GM21515 (cell line): ENCODE measurements at regions not wholly inside any gene's neighbourhood (a gene's known extent, or its start where the extent isn't known, plus 50 kb on each side); places are given as distances from the start of the nearest gene placed in this dataset.
A peak's percentile ranks its signal among the peaks of the same experiment; 100 is the strongest.
"Not testable (repeated sequence)": the region's sequence is repeated elsewhere in the genome, so short reads cannot be mapped to it uniquely, and the experiment has no call there.

Experiments
- ATAC-seq: cut with Tn5 transposase; IDR thresholded peaks from one replicate; pipeline ENCODE4 v1.9.1; 2021; ENCODE audit not compliant: unreplicated experiment

DNA sequence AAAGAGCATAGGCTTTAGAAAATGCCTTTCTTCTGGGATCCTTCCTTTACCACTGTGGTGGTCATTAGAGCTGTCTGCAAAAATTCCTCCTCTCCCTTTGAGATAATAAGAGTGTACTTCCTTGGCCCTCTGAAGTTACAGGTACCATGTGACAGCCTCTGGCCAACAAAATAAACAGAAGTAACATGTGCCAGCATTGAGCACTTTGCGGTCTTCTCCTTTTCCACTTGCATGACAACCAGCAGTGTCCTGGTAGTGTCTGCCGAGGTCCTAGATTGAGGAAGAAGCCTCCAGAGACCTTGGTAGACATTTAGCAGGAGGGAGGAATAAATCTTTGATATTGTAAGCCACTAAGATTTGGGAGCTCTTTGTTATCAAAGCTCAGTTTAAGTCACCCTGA lies 87.5 kb upstream of the ARID1B start:
- no peak for ATAC-seq

DNA sequence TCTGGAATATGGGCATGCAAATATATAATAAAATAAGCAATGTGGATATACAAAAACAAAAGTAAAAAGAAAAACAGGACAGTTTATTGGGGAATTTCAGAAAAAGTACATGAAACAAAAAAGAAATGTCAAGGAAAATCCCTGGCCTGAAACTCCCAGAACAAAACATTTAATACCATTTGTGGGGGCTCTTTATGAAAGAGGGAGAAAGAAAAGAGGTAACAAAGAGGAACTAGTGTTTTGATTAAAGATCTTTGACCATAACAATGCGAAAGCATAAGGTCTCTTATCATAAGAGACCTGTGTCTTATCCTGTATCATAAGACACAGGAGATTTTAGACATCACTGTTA lies 88.6 kb upstream of the ARID1B start:
- ATAC-seq, result no peak

- ATAC-seq, result no peak
Observed at GRCh38 chr6:156687789-156688619, 89.2 kb upstream of the ARID1B start.

DNA sequence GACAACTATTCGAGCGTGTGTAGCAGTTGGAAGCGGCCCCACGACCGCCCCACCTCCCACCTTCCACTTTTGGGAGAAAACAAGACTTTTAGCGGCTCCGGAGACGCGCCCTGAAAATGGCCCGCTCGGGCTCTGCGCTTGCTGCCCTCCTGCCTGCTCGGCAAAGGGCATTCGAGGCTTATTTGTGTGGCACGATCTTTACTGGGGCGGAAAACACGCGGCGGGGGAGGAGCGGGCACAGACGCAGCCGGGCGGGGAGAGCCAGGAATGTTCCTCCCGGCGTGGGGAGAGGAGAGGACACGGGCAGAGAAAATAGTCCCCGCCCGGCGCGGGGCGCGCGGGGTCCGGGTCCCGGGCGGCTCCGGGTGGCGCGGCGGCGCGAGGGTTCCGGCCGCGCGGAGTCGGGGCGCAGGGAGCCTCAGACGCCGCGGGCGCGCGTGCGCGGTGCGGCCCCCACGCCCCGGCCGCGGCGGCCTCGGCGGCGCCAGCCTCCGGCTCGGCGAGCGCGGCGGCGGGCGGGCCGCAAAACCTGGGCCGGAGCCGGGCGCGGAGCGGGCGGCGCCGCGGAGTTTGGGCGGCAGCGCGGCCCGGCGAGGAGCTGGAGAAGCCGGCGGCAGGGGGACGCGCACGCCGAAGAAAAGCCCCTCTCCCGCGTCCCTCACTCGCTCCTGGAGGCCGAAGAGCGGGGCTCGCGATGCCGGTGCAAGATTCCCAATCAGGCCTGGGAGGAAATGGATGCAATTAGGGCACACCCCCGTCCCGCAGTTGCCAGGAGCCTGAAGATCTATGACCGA lies 90.0 kb upstream of the ARID1B start:
- ATAC-seq, result peak; percentile 66

DNA sequence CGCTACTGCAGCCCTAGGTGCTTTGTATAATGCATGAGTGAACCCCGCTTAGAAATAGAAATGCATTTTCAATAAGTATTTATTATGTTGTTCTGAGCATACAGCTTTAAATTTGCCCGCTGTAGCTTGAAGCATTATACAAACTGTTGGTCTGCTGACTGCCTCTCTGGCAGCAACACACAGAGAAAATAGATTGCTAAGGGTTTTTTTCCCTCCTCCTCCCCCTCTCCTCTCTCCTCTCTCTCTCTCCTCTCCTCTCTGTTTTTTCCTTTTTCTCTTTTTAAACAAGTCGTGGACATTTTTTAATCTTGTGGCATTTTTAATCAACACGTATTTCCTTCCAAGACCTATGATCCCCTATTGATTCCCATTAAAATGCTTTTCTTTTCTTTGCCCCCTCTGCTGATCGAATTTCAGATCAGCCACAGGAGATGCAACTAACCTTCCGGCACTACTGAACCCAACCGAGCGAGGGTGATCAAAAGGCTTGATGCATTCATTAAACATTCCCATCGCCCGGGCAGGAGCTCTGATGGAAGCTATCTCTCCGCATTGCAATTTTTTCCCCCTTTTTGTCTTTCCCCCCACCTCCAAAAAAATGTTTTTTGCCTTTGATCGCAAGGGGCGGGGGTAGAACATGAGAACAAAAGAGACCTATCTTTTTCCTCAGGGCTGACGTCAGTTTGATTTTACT lies 90.7 kb upstream of the ARID1B start:
- ATAC-seq, result no peak

DNA sequence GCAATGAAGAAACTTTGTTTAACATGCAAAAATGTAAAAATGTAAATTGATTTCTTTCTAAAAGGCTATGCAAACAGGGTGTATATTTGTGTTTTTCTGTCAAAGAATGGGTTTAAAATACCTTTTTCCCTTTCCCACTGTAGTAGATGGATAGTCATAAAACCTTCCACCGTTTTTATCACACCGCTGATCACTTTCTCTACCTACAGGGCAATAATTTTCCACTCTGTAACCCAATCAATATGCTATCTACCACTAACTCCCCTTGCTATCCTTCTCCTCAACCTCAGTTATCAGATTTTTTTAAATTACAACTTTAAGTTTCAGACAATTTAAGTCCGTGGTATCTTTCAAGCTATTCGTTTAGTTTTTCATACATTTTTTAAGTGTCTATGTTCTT lies 91.4 kb upstream of the ARID1B start:
- ATAC-seq, result no peak

DNA sequence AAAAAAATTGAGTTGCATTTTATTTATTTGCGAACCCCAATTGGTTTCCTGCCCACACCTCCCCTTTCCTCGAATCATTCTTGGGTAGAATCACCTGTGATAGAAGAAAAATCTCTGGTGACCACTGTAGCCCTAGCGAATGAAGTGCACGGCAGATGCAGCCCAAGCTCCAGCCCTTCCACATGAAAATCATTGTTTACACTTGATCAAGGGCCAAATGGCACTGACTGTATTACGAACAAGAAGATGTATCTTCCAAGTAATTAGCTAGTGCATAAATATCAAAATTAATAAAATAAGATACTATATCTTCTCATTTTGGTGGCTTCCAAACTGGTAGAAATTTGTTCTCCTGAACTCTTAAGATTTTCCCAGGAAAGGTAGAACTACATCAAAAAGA lies 93.4 kb upstream of the ARID1B start:
- ATAC-seq, result no peak

- ATAC-seq, result no peak
Observed at GRCh38 chr6:156676721-156677120, 100.5 kb upstream of the ARID1B start.

DNA sequence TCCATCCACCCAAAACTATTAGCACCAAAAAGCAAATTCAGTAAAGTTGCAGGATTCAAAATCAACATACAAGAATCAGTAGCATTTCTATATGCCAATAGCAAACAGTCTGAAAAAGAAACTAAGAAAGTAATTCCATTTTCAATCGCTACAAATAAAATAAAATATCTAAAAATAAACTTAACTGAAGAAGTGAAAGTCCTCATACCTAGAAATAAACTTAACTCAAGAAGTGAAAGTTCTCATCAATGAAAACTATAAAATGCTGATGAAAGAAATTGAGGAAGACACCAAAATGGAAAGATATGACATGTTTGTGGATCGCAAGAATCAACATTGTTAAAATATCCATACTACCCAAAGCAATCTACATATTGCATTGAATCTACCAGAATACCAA lies 103.0 kb upstream of the ARID1B start:
- ATAC-seq, result no peak

DNA sequence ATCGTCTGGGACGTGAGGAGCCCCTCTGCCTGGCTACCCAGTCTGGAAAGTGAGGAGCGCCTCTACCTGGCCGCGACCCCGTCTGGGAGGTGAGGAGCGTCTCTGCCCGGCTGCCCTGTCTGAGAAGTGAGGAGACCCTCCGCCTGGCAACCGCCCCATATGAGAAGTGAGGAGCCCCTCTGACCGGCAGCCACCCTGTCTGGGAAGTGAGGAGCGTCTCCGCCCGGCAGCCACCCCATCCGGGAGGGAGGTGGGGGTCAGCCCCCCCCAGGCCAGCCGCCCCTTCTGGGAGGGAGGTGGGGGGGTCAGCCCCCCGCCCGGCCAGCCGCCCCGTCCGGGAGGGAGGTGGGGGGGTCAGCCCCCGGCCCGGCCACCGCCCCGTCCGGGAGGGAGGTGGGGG lies 107.1 kb upstream of the ARID1B start:
- not testable (repeated sequence) for ATAC-seq

DNA sequence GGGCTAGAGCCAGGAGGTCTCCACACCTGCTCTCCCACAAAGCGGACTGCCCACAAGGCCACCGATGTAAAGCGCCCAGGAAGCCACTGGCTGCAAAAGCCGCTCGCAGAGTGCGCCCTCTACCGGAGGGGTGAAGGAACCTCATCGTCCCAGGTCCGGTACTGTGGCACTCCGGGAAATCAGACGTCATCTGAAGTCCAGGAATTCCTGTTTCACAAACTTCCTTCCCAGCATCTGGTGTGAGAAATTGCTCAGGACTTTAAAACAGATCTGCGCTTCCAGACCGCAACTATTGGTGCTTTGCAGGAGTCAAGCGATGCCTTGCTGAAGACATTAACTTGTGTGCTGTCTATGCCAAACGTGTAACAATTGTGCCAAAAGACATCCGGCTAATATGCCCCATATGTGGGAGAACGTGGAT lies 115.1 kb upstream of the ARID1B start:
- ATAC-seq, result peak; percentile 77

GRCh38 chr6:156660389-156660788 lies 116.8 kb upstream of the ARID1B start:
- no peak for ATAC-seq

DNA sequence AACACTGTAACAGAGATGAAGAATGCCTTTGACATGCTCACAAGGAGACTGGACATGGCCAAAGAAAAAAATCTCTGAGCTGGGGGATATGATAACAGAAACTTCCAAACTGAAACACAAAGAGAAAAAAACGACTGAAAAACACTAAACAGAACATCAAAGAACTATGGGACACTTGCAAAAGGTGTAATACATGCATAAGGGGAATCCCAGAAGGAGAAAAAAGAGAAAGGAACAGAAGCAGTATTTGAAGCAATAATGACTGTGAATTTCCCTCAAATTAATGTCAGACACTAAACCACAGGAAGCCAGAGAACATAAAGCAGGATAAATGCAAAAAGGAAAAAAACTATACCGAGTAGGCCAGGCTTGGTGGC lies 117.4 kb upstream of the ARID1B start:
- ATAC-seq, result no peak

- ATAC-seq, result no peak
Observed at GRCh38 chr6:156658966-156659821, 118.0 kb upstream of the ARID1B start.

GRCh38 chr6:156658186-156658965 lies 118.8 kb upstream of the ARID1B start:
- ATAC-seq, result no peak

DNA sequence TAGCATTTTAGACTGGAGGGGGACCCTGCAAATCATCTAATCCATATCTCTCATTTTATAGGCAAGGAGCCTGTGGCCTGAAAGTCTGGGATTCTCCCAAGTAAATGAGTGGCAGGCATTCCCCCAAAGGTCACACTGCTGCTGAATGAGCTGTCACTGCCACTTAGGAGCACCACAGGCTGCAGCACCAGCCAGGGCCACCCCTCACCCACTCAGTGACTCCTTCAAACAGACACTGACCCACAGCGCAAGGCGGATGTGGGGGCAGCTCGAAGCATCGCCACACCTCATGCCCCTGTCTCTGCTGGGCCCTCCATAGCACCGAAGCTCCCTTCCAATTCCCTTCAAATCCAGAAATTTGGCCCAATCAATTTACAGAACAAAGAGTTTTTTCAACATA lies 119.9 kb upstream of the ARID1B start:
- no peak for ATAC-seq

DNA sequence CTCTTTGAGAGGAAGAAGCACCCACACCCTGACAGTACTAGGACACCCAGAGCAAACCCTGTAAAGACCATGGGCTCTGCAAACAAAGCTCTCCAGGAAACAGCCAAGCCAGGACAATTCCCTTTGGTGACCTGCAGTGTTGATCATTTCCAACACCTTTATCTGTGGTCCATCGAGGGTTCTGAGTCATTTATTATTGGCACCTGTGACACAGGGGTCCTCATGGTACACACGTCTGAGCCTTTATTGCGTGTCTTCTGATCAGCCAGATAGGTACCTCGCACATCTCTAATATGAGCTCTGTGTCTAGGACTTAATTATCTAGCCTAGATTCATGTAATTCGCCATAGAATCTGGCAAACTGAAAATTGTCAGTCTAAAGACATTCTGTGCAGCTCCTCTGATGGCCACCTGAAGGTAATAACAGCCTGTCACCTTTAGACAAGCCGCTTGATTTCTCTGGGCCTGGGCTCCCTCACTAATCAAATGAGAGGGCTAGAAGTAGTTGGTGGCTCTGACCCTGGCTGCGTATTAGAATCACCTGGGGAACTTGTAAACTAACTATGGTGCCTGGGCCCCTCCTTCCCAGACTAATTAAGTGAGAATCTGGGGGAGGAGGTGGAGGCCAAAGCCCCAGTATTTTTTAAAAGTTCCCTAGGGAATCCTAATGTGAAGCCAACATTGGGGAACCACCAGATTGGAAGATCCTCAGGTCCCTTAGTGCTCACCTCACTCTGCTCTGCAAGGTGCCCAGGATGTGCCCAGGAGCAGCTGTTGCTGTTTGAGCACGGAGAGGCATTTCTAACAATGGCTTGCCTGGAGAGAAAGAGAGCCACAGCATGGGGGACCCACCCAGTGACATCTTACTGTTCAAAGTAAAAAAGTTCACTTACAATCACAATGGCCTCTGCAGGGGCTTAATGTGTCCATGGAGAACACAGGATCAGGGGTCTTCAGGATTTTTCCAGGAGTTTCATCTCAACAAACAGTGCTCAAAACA lies 122.0 kb upstream of the ARID1B start:
- ATAC-seq, result no peak

GRCh38 chr6:156652231-156652750 lies 124.9 kb upstream of the ARID1B start:
- ATAC-seq, result no peak

- no peak for ATAC-seq
Observed at GRCh38 chr6:156651486-156651885, 125.7 kb upstream of the ARID1B start.
